HG03060 (cell line): ENCODE measurements at regions not wholly inside any gene's neighbourhood (a gene's known extent, or its start where the extent isn't known, plus 50 kb on each side); places are given as distances from the start of the nearest gene placed in this dataset.
A peak's percentile ranks its signal among the peaks of the same experiment; 100 is the strongest.

Source experiments
- ATAC-seq: cut with Tn5 transposase; IDR thresholded peaks from one replicate; pipeline ENCODE4 v1.9.1; 2021; ENCODE audit warnings: low read depth, moderate number of reproducible peaks; ENCODE audit not compliant: unreplicated experiment

DNA sequence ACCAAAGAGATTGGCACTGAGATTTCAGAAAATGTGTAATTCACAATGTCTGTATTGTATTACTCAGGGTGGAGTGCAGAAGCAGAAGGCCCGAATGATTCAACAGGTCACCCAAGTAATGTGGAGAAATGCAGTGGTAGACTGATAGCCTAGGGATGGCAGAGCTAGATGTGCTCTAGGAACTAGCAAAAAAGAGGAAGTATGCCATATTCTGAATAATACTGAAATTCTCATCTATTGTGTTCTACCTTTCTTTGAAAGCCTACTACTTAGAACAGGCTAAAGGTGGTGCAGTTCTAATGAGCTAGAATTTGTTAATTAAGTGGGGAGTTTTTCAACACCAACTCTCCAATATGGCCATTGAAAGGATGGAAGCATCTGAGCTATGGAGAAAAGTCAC lies 1449.8 kb upstream of the MIR17HG start:
- ATAC-seq, result peak; percentile 79

DNA sequence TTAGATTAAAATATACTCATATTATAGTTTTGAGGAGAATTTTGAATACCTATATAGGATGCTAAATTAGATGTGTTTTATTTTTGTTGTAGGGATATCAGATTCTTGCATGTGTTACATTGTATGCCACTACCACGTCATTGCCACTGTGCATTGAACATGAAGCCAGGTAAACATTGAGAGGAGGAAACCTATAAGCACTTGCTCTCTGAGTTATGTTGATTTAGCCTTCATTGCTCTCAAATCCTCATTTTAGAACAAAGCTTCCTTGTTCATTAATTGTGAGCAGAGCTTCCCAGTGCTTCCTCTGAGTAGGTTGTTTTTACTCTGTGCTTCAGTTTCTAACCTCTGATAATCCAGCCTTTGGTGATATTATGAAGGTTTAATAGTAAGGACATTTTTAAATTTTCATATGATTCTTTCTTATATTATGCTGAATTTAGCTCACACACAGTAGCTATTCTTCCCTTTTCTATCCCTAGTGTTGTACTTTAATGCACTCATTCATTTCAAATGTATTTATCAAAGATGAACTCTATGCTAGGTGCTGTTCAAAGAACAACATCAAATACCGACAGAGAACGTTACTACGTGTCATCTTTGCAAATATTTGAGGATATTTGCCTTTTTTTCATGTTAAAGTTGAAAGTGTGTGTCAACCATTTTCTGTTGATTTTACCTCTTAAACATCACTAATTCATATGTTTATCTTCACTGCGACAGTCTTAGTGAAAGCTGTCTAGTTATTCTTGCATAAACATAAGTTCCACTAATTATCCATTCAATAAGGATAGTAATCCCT lies 1448.0 kb upstream of the MIR17HG start:
- ATAC-seq, result no peak

GRCh38 chr13:89900104-89900765 lies 1447.3 kb upstream of the MIR17HG start:
- no peak for ATAC-seq

DNA sequence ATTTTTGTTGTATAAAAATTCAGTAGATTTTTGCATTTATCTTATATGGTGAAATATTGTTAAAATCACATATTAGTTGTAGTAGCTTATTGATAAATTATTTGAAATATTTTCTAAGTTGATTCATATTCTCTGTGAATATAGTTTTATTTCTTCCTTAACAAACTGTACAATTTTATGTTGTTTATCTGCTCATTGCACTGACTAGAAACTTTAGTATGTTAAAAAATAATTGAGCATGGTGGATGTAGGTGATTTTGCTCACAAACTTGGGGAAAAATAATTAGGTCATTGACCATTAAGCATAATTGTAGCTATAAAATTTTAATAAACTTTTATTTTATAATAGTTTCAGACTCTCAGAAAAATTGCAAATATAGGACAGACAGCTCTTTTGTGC lies 1445.3 kb upstream of the MIR17HG start:
- no peak for ATAC-seq

GRCh38 chr13:89903115-89903514 lies 1444.4 kb upstream of the MIR17HG start:
- ATAC-seq, result no peak

GRCh38 chr13:89910166-89910565 lies 1437.3 kb upstream of the MIR17HG start:
- no peak for ATAC-seq

- no peak for ATAC-seq
Measured at GRCh38 chr13:89916551-89916950, 1430.9 kb upstream of the MIR17HG start.

DNA sequence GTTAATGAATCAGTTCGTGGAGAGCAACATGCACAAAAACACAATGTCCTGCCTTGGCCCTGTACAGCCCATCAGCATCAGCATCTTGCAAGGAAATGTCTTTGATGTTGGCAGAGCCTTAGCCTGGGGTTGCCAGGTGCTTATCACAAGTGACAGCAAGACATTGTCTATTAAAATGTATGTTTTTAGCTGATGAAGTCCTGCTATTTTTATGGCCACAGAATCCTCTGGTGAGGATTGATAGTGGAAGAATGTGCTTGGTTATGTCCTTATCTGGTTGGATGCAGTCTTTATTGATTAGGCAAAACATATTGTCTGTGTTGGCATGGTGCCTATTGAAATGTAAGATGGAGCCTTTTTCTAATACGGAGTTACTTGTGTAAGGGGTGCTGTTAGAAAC lies 1427.0 kb upstream of the MIR17HG start:
- ATAC-seq, result no peak

DNA sequence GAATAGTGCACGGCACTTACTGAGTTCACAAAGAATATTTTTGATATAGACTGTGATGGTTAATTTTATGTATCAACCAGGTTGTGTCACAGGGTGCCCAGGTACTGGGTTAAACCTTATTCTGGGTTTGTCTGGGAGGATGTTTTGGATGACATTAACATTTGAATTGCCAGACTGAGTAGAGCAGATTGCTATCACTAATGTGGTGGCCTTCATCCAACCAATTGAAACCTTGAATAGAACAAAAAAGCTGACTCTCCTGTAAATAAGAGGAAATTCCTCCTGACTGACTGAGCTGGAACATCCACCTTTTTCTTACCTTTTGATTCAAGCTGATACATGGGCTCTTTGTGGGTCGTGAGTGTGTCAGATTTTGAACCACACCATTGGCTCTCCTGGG lies 1424.4 kb upstream of the MIR17HG start:
- no peak for ATAC-seq

GRCh38 chr13:89923736-89924135 lies 1423.8 kb upstream of the MIR17HG start:
- no peak for ATAC-seq

GRCh38 chr13:89925107-89925506 lies 1422.4 kb upstream of the MIR17HG start:
- ATAC-seq, result no peak

GRCh38 chr13:89930861-89931260 lies 1416.6 kb upstream of the MIR17HG start:
- no peak for ATAC-seq

DNA sequence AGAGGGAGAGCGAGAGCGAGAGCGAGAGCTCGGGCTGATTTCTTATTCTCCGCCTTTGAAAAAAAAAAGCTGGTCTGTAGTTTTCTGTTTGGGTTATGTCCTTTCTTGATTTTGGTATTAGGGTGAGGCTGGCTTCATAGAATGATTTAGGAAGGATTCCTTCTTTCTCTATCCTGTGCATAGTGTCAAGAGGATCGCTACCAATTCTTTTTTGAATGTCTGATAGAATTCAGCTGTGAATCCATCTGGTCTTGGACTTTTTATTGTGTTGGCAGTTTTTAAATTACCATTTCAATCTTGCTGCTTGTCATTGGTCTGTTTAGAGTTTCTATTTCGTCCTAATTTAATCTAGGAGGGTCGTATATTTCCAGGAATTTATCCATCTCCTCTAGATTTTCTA lies 1414.6 kb upstream of the MIR17HG start:
- ATAC-seq, result no peak

DNA sequence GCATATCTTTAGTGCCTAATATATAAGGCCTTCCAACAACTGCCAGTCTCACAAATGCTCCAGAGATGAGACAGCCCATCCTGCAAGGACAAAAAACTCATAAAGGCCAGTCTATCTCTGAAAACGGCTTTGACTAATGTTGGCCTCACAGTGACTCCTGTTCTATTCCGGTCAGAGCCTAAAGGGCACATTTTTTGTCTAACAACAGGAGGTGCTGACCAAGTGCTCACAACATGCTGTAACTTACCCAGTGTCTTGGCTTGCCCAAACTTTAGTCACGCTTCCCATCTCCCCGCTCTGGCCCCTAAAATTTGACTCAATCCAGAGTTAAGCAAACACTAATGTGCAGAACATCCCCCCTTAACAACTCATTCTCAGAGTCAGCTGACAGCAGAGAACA lies 1411.2 kb upstream of the MIR17HG start:
- no peak for ATAC-seq

GRCh38 chr13:89937420-89937819 lies 1410.1 kb upstream of the MIR17HG start:
- no peak for ATAC-seq

DNA sequence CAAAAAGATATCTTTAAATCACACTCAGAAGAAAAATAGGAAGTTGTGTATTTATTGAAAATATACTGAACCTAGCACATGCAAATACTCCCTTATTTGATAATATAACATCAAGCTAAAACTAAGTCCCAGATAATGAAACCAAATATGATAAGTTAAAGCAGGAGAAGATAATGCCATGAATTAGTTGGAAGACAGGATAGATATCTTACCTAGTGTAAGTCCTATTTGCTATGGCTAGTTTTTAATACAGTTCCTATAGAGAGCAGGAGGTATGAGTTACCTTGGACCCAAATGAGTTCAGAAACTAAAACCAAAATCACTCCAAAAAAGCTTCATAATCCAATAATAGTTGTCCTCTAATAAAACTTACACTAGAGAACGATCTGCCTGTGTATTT lies 1407.1 kb upstream of the MIR17HG start:
- ATAC-seq, result no peak

GRCh38 chr13:89943139-89943538 lies 1404.3 kb upstream of the MIR17HG start:
- ATAC-seq, result no peak

GRCh38 chr13:89950225-89950624 lies 1397.3 kb upstream of the MIR17HG start:
- ATAC-seq, result no peak

- no peak for ATAC-seq
Measured at GRCh38 chr13:89951341-89951740, 1396.1 kb upstream of the MIR17HG start.

- no peak for ATAC-seq
Measured at GRCh38 chr13:89953581-89953980, 1393.9 kb upstream of the MIR17HG start.

DNA sequence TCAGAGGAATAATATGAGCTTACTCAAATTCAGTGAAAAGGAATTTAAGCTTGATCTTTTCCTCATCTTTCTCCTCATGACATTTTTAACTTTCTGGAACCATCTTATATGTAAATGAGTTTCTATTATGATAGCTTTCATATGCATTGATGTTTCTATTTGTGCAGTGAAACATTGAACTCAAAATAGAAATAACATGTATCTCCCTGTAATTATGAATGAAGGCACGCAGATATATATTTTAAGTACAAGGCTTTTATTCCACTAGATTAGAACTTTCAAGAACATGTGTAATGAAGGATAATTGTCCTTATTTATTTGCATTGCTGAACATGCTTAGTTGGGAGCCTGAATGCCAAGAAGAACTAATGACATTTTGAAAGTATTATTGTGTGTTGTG lies 1391.7 kb upstream of the MIR17HG start:
- no peak for ATAC-seq

GRCh38 chr13:89959074-89959473 lies 1388.4 kb upstream of the MIR17HG start:
- ATAC-seq, result no peak
